NB4 (cell line): ENCODE measurements at regions not wholly inside any gene's neighbourhood (a gene's known extent, or its start where the extent isn't known, plus 50 kb on each side); places are given as distances from the start of the nearest gene placed in this dataset.

ENCODE experiments used
- MYC ChIP-seq: IDR thresholded peaks from 2 replicates; pipeline ENCODE4 v1.6.1; 2011; ENCODE audit warnings: low read depth, low read length
- POLR2A ChIP-seq: IDR thresholded peaks from 2 replicates; pipeline ENCODE4 v1.6.1; 2011; ENCODE audit warnings: mild to moderate bottlenecking; ENCODE audit not compliant: insufficient read length; ENCODE audit errors: extremely low read depth
- TF ChIP-seq, protein P1 (sequence below): IDR thresholded peaks from one replicate; pipeline ENCODE4 v1.5.1; 2012; ENCODE audit warnings: low read depth, low read length
- TF ChIP-seq, protein P2 (sequence below): IDR thresholded peaks from 2 replicates; pipeline ENCODE4 v1.6.1; 2011; ENCODE audit warnings: low read depth, low read length

DNA sequence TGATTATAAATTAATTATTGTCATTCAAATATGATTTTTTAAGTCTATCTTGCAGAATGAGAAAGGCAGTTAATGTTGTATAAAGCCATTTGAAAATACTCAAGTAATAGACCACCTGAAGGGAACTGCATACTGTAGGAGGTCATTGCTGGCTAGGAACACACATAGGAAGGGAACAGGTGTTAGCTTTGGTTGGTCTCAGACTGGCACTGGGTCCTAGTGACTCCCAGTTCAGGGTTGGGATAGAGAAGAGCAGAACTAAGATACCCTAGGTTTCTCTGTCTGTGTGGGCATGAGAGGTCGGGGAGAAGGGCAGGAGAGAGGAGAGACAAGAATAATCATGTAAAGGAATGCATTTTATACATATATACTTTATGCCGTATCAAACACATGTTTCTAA, 559.0 kb upstream of the GOLIM4 start:
- TF ChIP-seq, protein P1, sequence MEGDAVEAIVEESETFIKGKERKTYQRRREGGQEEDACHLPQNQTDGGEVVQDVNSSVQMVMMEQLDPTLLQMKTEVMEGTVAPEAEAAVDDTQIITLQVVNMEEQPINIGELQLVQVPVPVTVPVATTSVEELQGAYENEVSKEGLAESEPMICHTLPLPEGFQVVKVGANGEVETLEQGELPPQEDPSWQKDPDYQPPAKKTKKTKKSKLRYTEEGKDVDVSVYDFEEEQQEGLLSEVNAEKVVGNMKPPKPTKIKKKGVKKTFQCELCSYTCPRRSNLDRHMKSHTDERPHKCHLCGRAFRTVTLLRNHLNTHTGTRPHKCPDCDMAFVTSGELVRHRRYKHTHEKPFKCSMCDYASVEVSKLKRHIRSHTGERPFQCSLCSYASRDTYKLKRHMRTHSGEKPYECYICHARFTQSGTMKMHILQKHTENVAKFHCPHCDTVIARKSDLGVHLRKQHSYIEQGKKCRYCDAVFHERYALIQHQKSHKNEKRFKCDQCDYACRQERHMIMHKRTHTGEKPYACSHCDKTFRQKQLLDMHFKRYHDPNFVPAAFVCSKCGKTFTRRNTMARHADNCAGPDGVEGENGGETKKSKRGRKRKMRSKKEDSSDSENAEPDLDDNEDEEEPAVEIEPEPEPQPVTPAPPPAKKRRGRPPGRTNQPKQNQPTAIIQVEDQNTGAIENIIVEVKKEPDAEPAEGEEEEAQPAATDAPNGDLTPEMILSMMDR, result no peak
- TF ChIP-seq MYC (no peak), POLR2A (no peak)
- TF ChIP-seq, protein P2, sequence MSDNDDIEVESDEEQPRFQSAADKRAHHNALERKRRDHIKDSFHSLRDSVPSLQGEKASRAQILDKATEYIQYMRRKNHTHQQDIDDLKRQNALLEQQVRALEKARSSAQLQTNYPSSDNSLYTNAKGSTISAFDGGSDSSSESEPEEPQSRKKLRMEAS, result no peak
